Hypothalamus (tissue), 51 donors: ENCODE measurements at regions not wholly inside any gene's neighbourhood (a gene's known extent, or its start where the extent isn't known, plus 50 kb on each side); places are given as distances from the start of the nearest gene placed in this dataset.

Source experiments
- DNase-seq, 51 donors: peaks; one replicate each; lab custom pipeline; 2025; lab: John Stamatoyannopoulos, UW

- no peak for DNase-seq
Observed at GRCh38 chr6:122040261-122040660, 359.2 kb upstream of the HSF2 start.

DNA sequence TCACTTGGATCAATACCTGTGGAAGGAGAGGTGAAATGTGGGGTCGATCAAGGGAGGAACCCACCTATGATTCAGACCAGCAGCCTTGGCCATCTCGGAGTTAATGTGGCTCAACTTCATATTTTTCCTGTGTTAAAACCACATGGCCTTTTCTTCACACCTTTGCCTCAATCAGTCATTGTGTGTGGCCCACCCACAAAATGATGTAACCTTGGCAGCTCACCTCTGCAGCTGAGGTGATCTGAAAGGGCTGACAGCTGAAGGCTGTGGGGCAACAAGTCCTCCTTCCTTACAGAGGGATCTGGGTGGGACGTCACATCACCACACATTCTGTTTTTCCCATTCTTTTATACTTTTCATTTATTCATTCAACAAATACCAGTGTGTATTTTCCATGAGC lies 357.1 kb upstream of the HSF2 start:
- no peak for DNase-seq

GRCh38 chr6:122042960-122043735 lies 356.3 kb upstream of the HSF2 start:
- no peak for DNase-seq

DNA sequence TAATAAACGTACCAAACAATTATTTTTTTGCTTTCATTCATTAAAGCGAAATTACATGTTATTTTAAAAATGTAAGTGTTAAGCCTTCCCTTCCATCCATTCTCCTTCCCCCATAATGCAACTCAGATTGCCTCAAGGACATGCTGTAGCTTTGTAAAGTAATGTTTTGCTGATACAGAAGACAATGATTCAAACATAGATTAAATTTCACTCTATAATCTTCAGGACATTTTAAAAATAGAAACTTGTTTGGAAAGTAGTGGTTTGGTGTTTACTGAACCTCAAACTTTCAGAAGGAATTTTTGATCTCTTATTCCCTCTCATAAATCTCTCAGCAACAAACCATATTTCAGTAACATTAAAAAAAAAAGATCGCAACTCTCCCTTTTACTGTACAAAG lies 350.9 kb upstream of the HSF2 start:
- no peak for DNase-seq

- peak in 11 of 51 donors; percentile 0 to 25 (median 2) for DNase-seq
Observed at GRCh38 chr6:122049341-122049740, 350.1 kb upstream of the HSF2 start.

- DNase-seq: no peak
Observed at GRCh38 chr6:122050242-122050755, 349.2 kb upstream of the HSF2 start.

DNA sequence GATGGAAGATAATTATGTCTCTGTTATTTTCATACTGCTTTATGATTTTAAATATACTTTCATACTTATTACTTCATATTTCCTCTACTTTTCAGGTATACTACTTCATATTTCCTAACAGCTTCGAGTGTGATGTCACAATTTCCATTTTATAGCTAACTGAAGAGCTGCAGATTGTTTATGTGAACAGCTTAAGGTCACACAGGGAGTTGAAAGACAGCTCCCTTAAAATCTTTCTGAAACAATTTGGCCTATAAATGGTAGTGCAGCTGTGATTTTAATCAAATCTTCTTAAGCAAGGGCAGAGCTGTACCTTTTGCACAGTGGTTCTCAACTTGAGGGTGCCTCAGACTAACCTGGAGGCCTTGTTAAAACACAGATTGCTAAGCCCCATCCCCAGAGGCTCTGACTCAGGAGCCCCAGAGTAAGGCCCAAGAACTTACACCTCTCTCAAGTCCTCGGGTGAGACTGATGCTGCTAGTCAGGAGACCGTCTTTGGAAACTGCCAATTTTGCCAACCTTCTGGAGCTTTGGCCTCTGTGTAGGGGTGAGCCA lies 347.0 kb upstream of the HSF2 start:
- DNase-seq: no peak

- DNase-seq: no peak
Observed at GRCh38 chr6:122059918-122060317, 339.5 kb upstream of the HSF2 start.

DNA sequence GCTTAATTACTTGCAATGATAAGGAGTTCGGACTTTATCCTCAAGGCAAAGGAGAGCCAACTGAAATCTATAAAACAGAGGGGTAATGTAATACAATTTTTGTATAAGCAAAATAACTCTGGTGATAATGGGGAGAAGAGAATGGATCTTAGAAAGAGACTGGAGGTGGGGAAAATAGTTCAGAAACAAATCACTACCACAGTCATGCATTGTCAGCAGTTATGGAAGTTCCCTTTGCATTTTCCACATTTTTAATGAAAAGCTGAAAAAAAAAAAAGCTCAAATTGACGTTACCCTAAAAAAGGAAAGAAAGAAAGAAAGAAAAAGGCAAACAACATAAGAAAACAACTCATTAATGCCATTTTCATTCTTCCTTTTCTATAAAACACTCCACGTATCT lies 337.6 kb upstream of the HSF2 start:
- no peak for DNase-seq

GRCh38 chr6:122063076-122063475 lies 336.4 kb upstream of the HSF2 start:
- no peak for DNase-seq

DNA sequence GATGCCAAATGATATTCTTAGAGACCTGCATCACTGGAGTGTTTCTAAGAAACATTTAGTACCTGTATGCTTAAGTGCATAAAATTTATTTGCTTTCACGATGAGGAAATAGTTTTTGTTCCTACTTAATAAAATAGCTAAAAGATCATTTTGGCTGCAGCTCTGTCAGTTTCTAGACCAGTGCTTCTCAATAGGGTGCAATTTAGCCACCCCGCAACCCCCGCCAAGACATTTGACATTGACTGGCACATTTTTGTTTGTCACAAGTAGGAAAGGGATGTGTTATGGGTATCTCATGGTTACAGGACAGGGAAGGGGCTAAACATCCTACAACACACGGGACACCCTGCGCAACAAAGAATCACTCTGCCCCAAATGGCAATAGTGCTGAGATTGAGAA lies 335.7 kb upstream of the HSF2 start:
- no peak for DNase-seq

GRCh38 chr6:122066200-122066599 lies 333.3 kb upstream of the HSF2 start:
- DNase-seq: no peak

DNA sequence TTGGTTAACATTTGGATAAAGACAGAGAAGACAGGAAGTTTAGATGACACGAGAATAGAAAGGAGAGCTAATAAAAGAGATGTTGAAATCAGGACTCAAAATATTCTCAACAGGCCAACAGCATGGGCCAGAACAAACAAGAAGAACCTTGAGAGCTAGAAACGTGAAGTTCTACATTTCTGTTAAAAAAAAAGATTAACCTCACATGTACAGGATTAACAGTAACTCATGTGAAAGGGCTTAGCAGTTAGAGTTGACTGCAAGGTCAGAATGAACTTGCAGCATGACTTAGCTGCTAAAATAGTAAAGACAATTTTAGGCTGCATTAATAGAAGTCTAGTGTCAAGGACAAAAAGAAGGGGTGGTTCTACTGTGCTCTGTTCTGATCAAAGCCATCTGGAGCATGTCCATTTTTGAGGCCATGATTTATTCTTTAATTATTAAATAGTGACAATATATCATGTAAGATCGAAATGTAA lies 331.1 kb upstream of the HSF2 start:
- DNase-seq: no peak

DNA sequence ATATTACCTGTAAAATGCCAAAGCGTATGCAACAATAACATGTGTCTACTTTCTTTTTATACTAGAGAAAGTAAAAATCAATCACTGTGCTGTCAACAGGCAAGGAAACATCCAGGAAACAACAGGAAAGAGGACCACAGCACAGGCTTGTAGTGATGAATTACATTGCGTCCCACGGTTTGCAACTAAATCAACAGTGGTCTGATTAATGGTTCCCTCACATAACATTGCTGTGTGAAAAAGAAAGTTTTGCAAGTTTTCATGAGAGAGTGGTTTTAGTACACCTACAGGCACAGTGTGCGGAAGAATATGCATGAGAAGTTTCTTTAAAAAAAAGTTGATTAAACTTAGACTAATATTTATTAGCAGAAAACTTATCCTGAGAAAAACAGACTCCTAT lies 329.5 kb upstream of the HSF2 start:
- no peak for DNase-seq

- no peak for DNase-seq
Observed at GRCh38 chr6:122072014-122072647, 327.3 kb upstream of the HSF2 start.

- DNase-seq: no peak
Observed at GRCh38 chr6:122075084-122075838, 324.2 kb upstream of the HSF2 start.

DNA sequence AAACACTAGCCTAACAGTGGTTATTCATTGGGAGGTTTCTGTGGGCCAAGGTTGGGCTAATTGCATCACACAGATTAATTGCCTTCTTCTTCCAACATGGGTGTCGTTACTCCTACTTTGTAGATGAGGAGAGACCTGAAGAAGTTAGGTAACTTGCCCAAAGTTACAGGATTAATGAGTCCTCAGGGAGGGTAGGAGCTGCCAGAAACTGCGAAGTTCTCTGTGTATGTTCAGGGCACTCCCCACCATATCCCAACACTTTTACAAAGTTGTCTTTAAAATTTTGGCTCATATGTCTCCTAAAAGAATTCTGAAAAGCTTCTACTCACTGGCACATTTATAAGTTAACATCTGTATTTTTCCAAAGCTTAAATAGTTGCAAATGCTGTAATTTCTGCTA lies 323.5 kb upstream of the HSF2 start:
- DNase-seq: no peak

DNA sequence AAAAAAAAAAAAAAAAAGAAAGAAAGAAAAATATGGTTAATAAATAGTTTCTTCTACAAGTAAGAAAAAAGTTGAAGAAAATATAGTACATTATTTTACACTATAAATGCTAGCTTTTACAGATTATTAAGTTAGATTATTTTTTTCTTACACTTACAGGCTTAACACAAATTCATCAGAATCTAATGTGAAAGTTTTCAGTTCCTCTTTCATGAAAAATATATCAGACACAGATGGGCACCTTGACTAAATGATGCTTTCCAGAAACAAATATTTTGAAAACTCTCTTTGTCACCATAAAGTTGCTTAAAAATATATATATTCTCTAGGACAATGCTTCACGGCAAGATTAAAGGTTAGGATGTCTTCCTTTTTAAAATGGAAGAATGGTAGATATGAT lies 321.8 kb upstream of the HSF2 start:
- DNase-seq: no peak

DNA sequence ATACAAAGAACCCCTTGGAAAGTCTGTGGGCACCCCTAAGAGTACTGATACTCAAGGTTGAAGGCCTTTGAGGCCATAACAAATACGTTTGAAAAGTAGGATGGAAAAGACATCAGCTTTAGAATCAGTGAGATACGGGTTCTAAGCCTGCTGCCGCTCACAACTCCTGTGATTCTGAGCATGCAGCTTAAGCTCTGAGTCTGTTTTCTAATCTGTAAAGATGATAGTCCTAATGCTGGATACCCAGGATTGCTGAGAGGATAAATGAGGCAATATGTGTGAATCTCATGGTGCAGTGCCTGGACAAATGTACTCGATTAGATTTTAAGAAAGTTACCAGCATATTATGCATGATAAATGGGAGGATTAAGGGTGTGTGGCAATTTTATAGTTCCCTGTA lies 321.0 kb upstream of the HSF2 start:
- DNase-seq: no peak

GRCh38 chr6:122079916-122080315 lies 319.5 kb upstream of the HSF2 start:
- no peak for DNase-seq

DNA sequence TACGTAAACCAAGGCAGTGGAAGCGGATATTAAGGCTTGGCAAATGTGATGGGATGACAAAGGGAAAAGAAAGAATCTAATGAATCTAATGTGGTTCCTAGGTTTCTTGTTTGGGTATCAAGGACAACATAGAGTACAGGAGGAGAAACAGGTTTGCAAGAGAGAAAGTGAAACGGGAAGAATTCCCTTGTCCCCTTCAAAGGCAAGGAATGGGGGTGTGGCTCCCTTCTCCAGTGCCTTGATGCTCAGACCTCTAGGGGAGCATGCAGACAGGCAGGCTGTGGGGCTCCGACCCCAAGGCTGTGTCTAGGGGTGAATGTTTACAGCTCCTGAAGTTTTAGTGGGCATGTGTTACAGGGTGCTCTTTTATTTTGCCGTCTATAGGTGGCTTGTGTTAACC lies 317.5 kb upstream of the HSF2 start:
- no peak for DNase-seq
